ENCODE measurements at regions not wholly inside any gene's neighbourhood (a gene's known extent, or its start where the extent isn't known, plus 50 kb on each side); places are given as distances from the start of the nearest gene placed in this dataset.

- H3K36me3 ChIP-seq (ENCODE audit: insufficient read depth, low read length) = no peaks in the 10 kb centered on the region
- no peak overlapping the region for H3K4me3 ChIP-seq (ENCODE audit: low read length)
- H3K27me3 ChIP-seq (ENCODE audit: control insufficient read depth, insufficient read depth, low read length) = no peaks in the 10 kb centered on the region
- H3K4me1 ChIP-seq (ENCODE audit: control insufficient read depth, insufficient read depth, low read length) = no peaks in the 10 kb centered on the region
- no peak overlapping the region for H3K4me2 ChIP-seq (ENCODE audit: low read length)
- H3K9ac ChIP-seq (ENCODE audit: low read depth, low read length) = no peak overlapping the region
- no peaks in the 10 kb centered on the region for H3K9me3 ChIP-seq (replicated peaks; ENCODE audit: low read length)
These were observed 377.9 kb upstream of the ITGA1 start for GRCh38 chr5:52409835-52410234.

GRCh38 chr5:52419357-52419756 is 368.4 kb upstream of the ITGA1 start:
- no peaks in the 10 kb centered on the region for H3K4me1 ChIP-seq (ENCODE audit: control insufficient read depth, insufficient read depth, low read length)
- no peaks in the 10 kb centered on the region for H3K36me3 ChIP-seq (ENCODE audit: insufficient read depth, low read length)
- no peaks in the 10 kb centered on the region for H3K9me3 ChIP-seq (replicated peaks; ENCODE audit: low read length)

GRCh38 chr5:52427615-52428014 is 360.1 kb upstream of the ITGA1 start:
- no peaks in the 10 kb centered on the region for H3K9me3 ChIP-seq (replicated peaks; ENCODE audit: low read length)
- H3K9ac ChIP-seq (ENCODE audit: low read depth, low read length) = no peak overlapping the region
- no peaks in the 10 kb centered on the region for H3K4me1 ChIP-seq (ENCODE audit: control insufficient read depth, insufficient read depth, low read length)
- no peaks in the 10 kb centered on the region for H3K36me3 ChIP-seq (ENCODE audit: insufficient read depth, low read length)
- H3K27me3 ChIP-seq (ENCODE audit: control insufficient read depth, insufficient read depth, low read length) = no peaks in the 10 kb centered on the region
- H3K4me3 ChIP-seq (ENCODE audit: low read length) = no peak overlapping the region
- no peak overlapping the region for H3K4me2 ChIP-seq (ENCODE audit: low read length)

More at GRCh38 chr5:52419357-52419756, 368.4 kb upstream of the ITGA1 start:
- no peaks in the 10 kb centered on the region for H3K27me3 ChIP-seq (ENCODE audit: control insufficient read depth, insufficient read depth, low read length)
- no peak overlapping the region for H3K4me2 ChIP-seq (ENCODE audit: low read length)
- H3K4me3 ChIP-seq (ENCODE audit: low read length) = no peak overlapping the region
- no peak overlapping the region for H3K9ac ChIP-seq (ENCODE audit: low read depth, low read length)

GRCh38 chr5:52428977-52429489 is 358.7 kb upstream of the ITGA1 start:
- no peak overlapping the region for H3K9ac ChIP-seq (ENCODE audit: low read depth, low read length)
- H3K36me3 ChIP-seq (ENCODE audit: insufficient read depth, low read length) = no peaks in the 10 kb centered on the region
- no peak overlapping the region for H3K4me2 ChIP-seq (ENCODE audit: low read length)
- no peaks in the 10 kb centered on the region for H3K9me3 ChIP-seq (replicated peaks; ENCODE audit: low read length)
- H3K4me1 ChIP-seq (ENCODE audit: control insufficient read depth, insufficient read depth, low read length) = no peaks in the 10 kb centered on the region
- H3K4me3 ChIP-seq (ENCODE audit: low read length) = no peak overlapping the region
- no peaks in the 10 kb centered on the region for H3K27me3 ChIP-seq (ENCODE audit: control insufficient read depth, insufficient read depth, low read length)

- no peak overlapping the region for H3K4me3 ChIP-seq (ENCODE audit: low read length)
- no peaks in the 10 kb centered on the region for H3K4me1 ChIP-seq (ENCODE audit: control insufficient read depth, insufficient read depth, low read length)
- H3K9ac ChIP-seq (ENCODE audit: low read depth, low read length) = no peak overlapping the region
- H3K4me2 ChIP-seq (ENCODE audit: low read length) = no peak overlapping the region
- H3K27me3 ChIP-seq (ENCODE audit: control insufficient read depth, insufficient read depth, low read length) = no peaks in the 10 kb centered on the region
- H3K36me3 ChIP-seq (ENCODE audit: insufficient read depth, low read length) = no peaks in the 10 kb centered on the region
- no peaks in the 10 kb centered on the region for H3K9me3 ChIP-seq (replicated peaks; ENCODE audit: low read length)
These were observed 345.9 kb upstream of the ITGA1 start for GRCh38 chr5:52441768-52442167.

DNA sequence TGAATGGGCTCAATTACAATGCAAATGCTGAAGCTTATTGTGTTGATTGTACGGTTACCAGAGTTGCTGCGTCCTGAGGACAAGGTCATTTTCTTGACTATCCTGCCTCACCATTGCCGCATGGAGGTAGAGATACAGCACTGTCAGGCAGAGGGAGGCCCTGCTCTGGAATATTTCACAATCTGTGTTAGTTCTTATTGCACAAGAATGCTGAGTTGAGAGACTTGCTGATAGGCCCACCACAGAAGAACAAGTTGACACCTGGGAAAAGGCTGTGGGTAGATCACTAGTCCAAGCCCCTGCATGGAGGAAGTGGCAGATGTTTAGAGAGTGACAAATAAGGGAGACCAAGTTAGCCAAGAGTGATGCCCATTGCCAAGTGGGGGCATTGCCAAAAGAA is 344.5 kb upstream of the ITGA1 start:
- no peaks in the 10 kb centered on the region for H3K4me1 ChIP-seq (ENCODE audit: control insufficient read depth, insufficient read depth, low read length)
- no peaks in the 10 kb centered on the region for H3K36me3 ChIP-seq (ENCODE audit: insufficient read depth, low read length)

GRCh38 chr5:52448111-52448510 is 339.6 kb upstream of the ITGA1 start:
- no peaks in the 10 kb centered on the region for H3K4me1 ChIP-seq (ENCODE audit: control insufficient read depth, insufficient read depth, low read length)
- no peaks in the 10 kb centered on the region for H3K27me3 ChIP-seq (ENCODE audit: control insufficient read depth, insufficient read depth, low read length)
- no peak overlapping the region for H3K9ac ChIP-seq (ENCODE audit: low read depth, low read length)
- H3K4me3 ChIP-seq (ENCODE audit: low read length) = no peak overlapping the region
- H3K4me2 ChIP-seq (ENCODE audit: low read length) = no peak overlapping the region
- H3K36me3 ChIP-seq (ENCODE audit: insufficient read depth, low read length) = no peaks in the 10 kb centered on the region
- no peaks in the 10 kb centered on the region for H3K9me3 ChIP-seq (replicated peaks; ENCODE audit: low read length)

More for the DNA sequence above, 344.5 kb upstream of the ITGA1 start:
- no peak overlapping the region for H3K4me2 ChIP-seq (ENCODE audit: low read length)
- no peak overlapping the region for H3K9ac ChIP-seq (ENCODE audit: low read depth, low read length)
- H3K9me3 ChIP-seq (replicated peaks; ENCODE audit: low read length) = no peaks in the 10 kb centered on the region
- H3K4me3 ChIP-seq (ENCODE audit: low read length) = no peak overlapping the region
- no peaks in the 10 kb centered on the region for H3K27me3 ChIP-seq (ENCODE audit: control insufficient read depth, insufficient read depth, low read length)

DNA sequence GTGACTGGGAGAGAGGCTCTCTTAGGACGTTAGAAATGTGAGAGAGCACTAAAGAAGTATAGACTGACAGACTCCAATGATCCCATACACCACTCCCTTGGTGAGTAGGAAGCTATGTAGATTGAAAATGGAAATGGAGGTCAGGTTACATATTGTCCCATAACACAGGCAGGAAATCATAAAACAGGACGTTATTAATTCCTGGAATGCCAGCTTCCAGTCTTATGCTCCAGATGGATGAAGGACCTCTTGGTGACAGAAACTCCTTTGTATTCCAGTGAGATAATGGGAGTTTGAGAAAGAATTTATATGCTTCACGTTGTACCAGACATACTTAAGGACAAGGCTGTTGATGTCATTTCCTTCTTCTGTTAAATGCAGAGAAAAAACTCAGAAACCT is 338.2 kb upstream of the ITGA1 start:
- Histone ChIP-seq H3K36me3 (ENCODE audit: insufficient read depth, low read length) (no peaks in the 10 kb centered on the region), H3K4me1 (ENCODE audit: control insufficient read depth, insufficient read depth, low read length) (no peaks in the 10 kb centered on the region), H3K4me2 (ENCODE audit: low read length) (no peak overlapping the region)

DNA sequence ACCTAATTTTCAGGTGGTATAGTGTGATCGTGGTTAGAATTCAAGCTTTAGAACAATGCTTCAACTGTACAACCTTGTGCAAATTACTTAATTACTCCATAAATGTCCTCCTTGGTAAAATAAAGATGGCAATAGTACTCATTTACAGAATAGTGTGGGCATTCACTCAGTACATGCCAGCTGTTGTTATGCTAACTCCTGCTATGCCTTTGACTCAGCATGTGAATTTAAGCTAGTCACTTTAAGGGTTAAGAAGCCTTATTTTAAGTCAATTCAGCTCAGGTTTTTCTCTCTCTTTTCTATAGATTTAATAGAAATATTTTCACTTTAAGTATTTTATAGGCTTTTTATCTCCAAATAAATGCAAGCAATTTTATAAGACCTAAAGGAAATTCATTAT is 335.6 kb upstream of the ITGA1 start:
- Histone ChIP-seq H3K27me3 (ENCODE audit: control insufficient read depth, insufficient read depth, low read length) (no peaks in the 10 kb centered on the region), H3K9ac (ENCODE audit: low read depth, low read length) (no peak overlapping the region), H3K36me3 (ENCODE audit: insufficient read depth, low read length) (no peaks in the 10 kb centered on the region), H3K9me3 (replicated peaks; ENCODE audit: low read length) (no peaks in the 10 kb centered on the region), H3K4me2 (ENCODE audit: low read length) (no peak overlapping the region), H3K4me3 (ENCODE audit: low read length) (no peak overlapping the region), H3K4me1 (ENCODE audit: control insufficient read depth, insufficient read depth, low read length) (no peaks in the 10 kb centered on the region)

More for the DNA sequence above, 338.2 kb upstream of the ITGA1 start:
- H3K4me3 ChIP-seq (ENCODE audit: low read length) = no peak overlapping the region
- H3K27me3 ChIP-seq (ENCODE audit: control insufficient read depth, insufficient read depth, low read length) = no peaks in the 10 kb centered on the region
- H3K9ac ChIP-seq (ENCODE audit: low read depth, low read length) = no peak overlapping the region
- no peaks in the 10 kb centered on the region for H3K9me3 ChIP-seq (replicated peaks; ENCODE audit: low read length)

- Histone ChIP-seq H3K9me3 (replicated peaks; ENCODE audit: low read length) (no peaks in the 10 kb centered on the region), H3K36me3 (ENCODE audit: insufficient read depth, low read length) (no peaks in the 10 kb centered on the region), H3K4me1 (ENCODE audit: control insufficient read depth, insufficient read depth, low read length) (no peaks in the 10 kb centered on the region), H3K27me3 (ENCODE audit: control insufficient read depth, insufficient read depth, low read length) (no peaks in the 10 kb centered on the region), H3K4me2 (ENCODE audit: low read length) (no peak overlapping the region), H3K9ac (ENCODE audit: low read depth, low read length) (no peak overlapping the region), H3K4me3 (ENCODE audit: low read length) (no peak overlapping the region)
These were observed 334.5 kb upstream of the ITGA1 start for GRCh38 chr5:52453176-52453575.

- Histone ChIP-seq H3K9ac (ENCODE audit: low read depth, low read length) (no peak overlapping the region), H3K4me1 (ENCODE audit: control insufficient read depth, insufficient read depth, low read length) (no peaks in the 10 kb centered on the region)
These were observed 331.8 kb upstream of the ITGA1 start for GRCh38 chr5:52455920-52456319.

GRCh38 chr5:52457810-52458209 is 329.9 kb upstream of the ITGA1 start:
- H3K9ac ChIP-seq (ENCODE audit: low read depth, low read length) = no peak overlapping the region

More at GRCh38 chr5:52455920-52456319, 331.8 kb upstream of the ITGA1 start:
- H3K4me2 ChIP-seq (ENCODE audit: low read length) = no peak overlapping the region
- H3K36me3 ChIP-seq (ENCODE audit: insufficient read depth, low read length) = no peaks in the 10 kb centered on the region
- no peaks in the 10 kb centered on the region for H3K9me3 ChIP-seq (replicated peaks; ENCODE audit: low read length)
- no peaks in the 10 kb centered on the region for H3K27me3 ChIP-seq (ENCODE audit: control insufficient read depth, insufficient read depth, low read length)
- H3K4me3 ChIP-seq (ENCODE audit: low read length) = no peak overlapping the region

More at GRCh38 chr5:52457810-52458209, 329.9 kb upstream of the ITGA1 start:
- Histone ChIP-seq H3K27me3 (ENCODE audit: control insufficient read depth, insufficient read depth, low read length) (no peaks in the 10 kb centered on the region), H3K4me1 (ENCODE audit: control insufficient read depth, insufficient read depth, low read length) (no peaks in the 10 kb centered on the region), H3K36me3 (ENCODE audit: insufficient read depth, low read length) (no peaks in the 10 kb centered on the region), H3K4me3 (ENCODE audit: low read length) (no peak overlapping the region), H3K4me2 (ENCODE audit: low read length) (no peak overlapping the region), H3K9me3 (replicated peaks; ENCODE audit: low read length) (no peaks in the 10 kb centered on the region)
